ENCODE measurements at regions not wholly inside any gene's neighbourhood (a gene's known extent, or its start where the extent isn't known, plus 50 kb on each side); places are given as distances from the start of the nearest gene placed in this dataset.

DNA sequence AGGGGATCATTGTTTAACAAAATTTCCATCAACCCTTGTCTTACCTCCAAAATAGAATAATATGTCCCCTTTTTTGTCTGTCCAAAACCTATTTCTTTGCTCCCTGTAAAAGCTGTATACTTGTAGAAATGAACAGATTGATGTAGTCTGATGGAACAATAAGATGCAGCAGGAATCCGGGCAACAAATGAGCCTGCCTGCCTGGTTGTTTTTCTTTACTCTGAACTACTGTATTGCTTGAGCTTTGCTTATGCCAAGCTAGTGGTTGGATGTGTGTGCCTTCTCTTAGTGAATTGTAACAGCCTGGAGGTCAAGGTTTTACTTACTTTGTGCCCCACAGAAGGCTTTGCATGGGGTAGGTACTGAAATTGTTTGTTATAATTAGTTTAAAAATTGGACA, 116.2 kb upstream of the TLL1 start:
- Mint-ChIP-seq H3K4me1 (no peaks in the 10 kb centered on the region), H3K27ac (no peak overlapping the region), H3K36me3 (ENCODE audit: low read depth) (no peaks in the 10 kb centered on the region), H3K27me3 (no peaks in the 10 kb centered on the region), H3K9me3 (no peaks in the 10 kb centered on the region), H3K4me3 (no peak overlapping the region)
- ChIA-PET POLR2A (no interaction called here), CTCF (interaction anchor here (0.6 kb wide), 1 partner anchor 133 kb away, joined by 3 read pairs; no protein-coding TSS in a partner anchor)
- TF ChIP-seq, protein P1, sequence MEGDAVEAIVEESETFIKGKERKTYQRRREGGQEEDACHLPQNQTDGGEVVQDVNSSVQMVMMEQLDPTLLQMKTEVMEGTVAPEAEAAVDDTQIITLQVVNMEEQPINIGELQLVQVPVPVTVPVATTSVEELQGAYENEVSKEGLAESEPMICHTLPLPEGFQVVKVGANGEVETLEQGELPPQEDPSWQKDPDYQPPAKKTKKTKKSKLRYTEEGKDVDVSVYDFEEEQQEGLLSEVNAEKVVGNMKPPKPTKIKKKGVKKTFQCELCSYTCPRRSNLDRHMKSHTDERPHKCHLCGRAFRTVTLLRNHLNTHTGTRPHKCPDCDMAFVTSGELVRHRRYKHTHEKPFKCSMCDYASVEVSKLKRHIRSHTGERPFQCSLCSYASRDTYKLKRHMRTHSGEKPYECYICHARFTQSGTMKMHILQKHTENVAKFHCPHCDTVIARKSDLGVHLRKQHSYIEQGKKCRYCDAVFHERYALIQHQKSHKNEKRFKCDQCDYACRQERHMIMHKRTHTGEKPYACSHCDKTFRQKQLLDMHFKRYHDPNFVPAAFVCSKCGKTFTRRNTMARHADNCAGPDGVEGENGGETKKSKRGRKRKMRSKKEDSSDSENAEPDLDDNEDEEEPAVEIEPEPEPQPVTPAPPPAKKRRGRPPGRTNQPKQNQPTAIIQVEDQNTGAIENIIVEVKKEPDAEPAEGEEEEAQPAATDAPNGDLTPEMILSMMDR (IDR thresholded peaks at IDR 0.05): no peak
- no peak for ATAC-seq (ENCODE audit: low read depth)
- intact Hi-C loops (cut with micrococcal nuclease): no loop called here
- DNase-seq: no peak

DNA sequence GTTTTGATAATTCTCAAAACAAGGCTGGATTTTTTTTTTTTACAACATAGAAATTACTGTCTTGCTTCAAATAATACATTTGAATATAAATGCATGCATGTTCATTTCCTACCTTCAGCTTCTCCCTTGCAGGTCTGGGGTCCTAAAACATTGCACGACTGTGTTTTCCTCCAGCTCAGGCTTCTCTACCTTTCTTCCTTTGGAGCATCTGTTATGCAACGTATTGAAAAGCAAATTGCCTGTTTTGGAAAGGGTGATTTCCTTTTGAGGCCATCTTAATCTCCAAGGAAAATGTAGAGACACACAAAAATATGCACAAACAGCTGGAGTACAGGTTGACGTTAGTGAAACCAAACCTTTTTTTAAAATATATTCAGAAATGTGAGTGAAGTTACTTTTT, 115.6 kb upstream of the TLL1 start:
- no peaks in the 10 kb centered on the region for H3K36me3 Mint-ChIP-seq (ENCODE audit: low read depth)
- intact Hi-C loops (cut with micrococcal nuclease): no loop called here
- no peaks in the 10 kb centered on the region for H3K9me3 Mint-ChIP-seq
- TF ChIP-seq, protein P1 (IDR thresholded peaks at IDR 0.05): no peak
- no peak overlapping the region for H3K4me3 Mint-ChIP-seq
- POLR2A ChIA-PET: no interaction called here
- DNase-seq: no peak
- no peak for ATAC-seq (ENCODE audit: low read depth)
- H3K27ac Mint-ChIP-seq: no peak overlapping the region
- H3K4me1 Mint-ChIP-seq: no peaks in the 10 kb centered on the region
- H3K27me3 Mint-ChIP-seq: no peaks in the 10 kb centered on the region
- CTCF ChIA-PET: interaction anchor here (0.6 kb wide), 1 partner anchor 133 kb away, joined by 3 read pairs; no protein-coding TSS in a partner anchor

DNA sequence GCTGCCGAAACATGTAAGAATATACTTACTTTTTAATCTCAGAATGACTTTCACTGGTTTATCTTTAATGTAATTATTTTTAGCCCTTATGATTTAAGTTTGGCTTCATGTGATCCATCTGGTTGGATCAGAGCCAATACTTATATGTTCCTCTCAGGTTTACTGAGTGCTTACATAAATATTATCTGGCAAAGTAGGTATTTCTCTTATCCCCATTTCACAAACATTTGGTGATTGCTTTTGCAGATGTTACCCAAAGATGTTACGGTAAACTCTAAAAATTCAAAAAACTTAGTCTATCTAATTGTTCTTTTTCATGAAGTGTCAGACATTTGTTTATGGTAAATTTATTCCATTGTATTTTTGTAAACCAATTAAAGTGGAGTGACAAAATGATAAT, 115.0 kb upstream of the TLL1 start:
- no peaks in the 10 kb centered on the region for H3K36me3 Mint-ChIP-seq (ENCODE audit: low read depth)
- no peaks in the 10 kb centered on the region for H3K4me1 Mint-ChIP-seq
- no peaks in the 10 kb centered on the region for H3K9me3 Mint-ChIP-seq
- CTCF ChIA-PET: no interaction called here
- H3K4me3 Mint-ChIP-seq: no peak overlapping the region
- TF ChIP-seq, protein P1 (IDR thresholded peaks at IDR 0.05): no peak
- H3K27me3 Mint-ChIP-seq: no peaks in the 10 kb centered on the region
- no peak overlapping the region for H3K27ac Mint-ChIP-seq
- ATAC-seq (ENCODE audit: low read depth): no peak
- intact Hi-C loops (cut with micrococcal nuclease): no loop called here
- POLR2A ChIA-PET: no interaction called here
- no peak for DNase-seq

DNA sequence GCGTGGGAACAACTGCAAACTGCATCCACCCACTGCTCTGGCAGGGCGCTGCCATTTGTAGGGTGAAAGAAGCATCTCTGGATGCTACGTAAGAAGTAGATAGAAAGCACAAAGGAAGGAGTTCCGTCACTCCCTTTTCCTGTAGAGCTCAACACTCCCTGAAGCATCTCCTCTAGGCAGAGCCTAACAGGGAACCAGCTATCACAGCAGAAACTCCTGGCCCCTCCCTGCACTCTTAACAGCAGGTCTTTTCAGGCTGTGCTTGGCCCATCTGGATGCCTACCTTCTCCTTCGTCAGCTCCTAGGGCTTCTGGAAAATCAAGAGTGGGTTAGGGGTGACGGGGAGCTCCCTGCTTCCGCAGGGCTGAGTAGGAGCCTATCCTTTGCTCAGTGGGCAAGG, 112.9 kb upstream of the TLL1 start:
- no peak overlapping the region for H3K27ac Mint-ChIP-seq
- ATAC-seq (ENCODE audit: low read depth): no peak
- POLR2A ChIA-PET: no interaction called here
- no peaks in the 10 kb centered on the region for H3K27me3 Mint-ChIP-seq
- TF ChIP-seq, protein P1 (IDR thresholded peaks at IDR 0.05): no peak
- H3K4me3 Mint-ChIP-seq: no peak overlapping the region
- DNase-seq: no peak
- CTCF ChIA-PET: no interaction called here
- H3K4me1 Mint-ChIP-seq: no peaks in the 10 kb centered on the region
- no peaks in the 10 kb centered on the region for H3K36me3 Mint-ChIP-seq (ENCODE audit: low read depth)
- intact Hi-C loops (cut with micrococcal nuclease): no loop called here
- H3K9me3 Mint-ChIP-seq: no peaks in the 10 kb centered on the region

DNA sequence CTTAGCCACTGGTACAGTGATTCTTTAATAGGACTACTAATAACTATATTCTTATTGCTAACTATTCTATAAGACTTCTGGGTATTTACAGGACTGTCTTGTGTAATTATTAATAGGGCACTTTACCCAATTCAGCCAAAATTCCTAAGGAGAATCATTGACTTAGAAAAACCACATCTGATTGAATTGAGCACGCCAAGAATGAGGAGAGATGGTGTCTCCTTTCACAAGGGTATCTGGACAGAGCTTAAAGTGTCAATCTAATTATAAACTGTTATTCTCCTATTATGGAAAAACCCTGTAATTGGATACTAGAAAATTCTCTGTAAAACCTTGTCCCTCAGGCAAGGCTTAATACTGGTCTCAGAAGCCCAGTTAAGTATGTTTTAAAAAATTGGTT, 111.1 kb upstream of the TLL1 start:
- intact Hi-C loops (cut with micrococcal nuclease): no loop called here
- ChIA-PET POLR2A (no interaction called here), CTCF (no interaction called here)
- Mint-ChIP-seq H3K4me3 (no peak overlapping the region), H3K27me3 (no peaks in the 10 kb centered on the region), H3K27ac (no peak overlapping the region), H3K4me1 (no peaks in the 10 kb centered on the region), H3K9me3 (no peaks in the 10 kb centered on the region), H3K36me3 (ENCODE audit: low read depth) (no peaks in the 10 kb centered on the region)
- ATAC-seq (ENCODE audit: low read depth): no peak
- TF ChIP-seq, protein P1 (IDR thresholded peaks at IDR 0.05): no peak
- DNase-seq: no peak

Measured in activated B cell treated with CpG ODN at 0.5 μM for 24 hours (primary cell).